K562 (cell line): ENCODE measurements at regions not wholly inside any gene's neighbourhood (a gene's known extent, or its start where the extent isn't known, plus 50 kb on each side); places are given as distances from the start of the nearest gene placed in this dataset.

ENCODE experiments used
- TF ChIP-seq, protein P1 (sequence below): fragments of 200-600 bp; sonication (generic); IDR thresholded peaks from one replicate; pipeline ENCODE4 v1.6.1; 2012; ENCODE audit warnings: mild to moderate bottlenecking, low read depth, low read length, inconsistent platforms

DNA sequence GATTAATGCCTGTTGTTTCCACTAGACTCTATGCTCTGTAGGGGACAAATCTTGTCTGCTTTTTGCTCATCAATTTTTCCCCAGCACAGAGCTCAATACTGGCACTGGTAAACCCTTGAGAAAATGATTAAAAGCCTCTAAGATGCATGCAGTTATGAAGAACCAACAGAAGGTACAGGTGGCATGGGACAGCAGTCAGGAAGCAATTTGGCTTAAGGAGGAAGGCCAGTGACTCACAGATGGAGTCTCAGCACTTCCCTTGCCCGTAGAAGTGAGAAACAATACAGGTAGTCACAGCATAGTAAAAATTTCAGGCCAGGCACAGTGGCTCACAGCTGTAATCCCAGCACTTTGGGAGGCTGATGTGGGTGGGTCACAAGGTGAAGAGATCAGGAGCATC lies 504.7 kb upstream of the RBFOX1 start (continued):
- TF ChIP-seq, protein P1, sequence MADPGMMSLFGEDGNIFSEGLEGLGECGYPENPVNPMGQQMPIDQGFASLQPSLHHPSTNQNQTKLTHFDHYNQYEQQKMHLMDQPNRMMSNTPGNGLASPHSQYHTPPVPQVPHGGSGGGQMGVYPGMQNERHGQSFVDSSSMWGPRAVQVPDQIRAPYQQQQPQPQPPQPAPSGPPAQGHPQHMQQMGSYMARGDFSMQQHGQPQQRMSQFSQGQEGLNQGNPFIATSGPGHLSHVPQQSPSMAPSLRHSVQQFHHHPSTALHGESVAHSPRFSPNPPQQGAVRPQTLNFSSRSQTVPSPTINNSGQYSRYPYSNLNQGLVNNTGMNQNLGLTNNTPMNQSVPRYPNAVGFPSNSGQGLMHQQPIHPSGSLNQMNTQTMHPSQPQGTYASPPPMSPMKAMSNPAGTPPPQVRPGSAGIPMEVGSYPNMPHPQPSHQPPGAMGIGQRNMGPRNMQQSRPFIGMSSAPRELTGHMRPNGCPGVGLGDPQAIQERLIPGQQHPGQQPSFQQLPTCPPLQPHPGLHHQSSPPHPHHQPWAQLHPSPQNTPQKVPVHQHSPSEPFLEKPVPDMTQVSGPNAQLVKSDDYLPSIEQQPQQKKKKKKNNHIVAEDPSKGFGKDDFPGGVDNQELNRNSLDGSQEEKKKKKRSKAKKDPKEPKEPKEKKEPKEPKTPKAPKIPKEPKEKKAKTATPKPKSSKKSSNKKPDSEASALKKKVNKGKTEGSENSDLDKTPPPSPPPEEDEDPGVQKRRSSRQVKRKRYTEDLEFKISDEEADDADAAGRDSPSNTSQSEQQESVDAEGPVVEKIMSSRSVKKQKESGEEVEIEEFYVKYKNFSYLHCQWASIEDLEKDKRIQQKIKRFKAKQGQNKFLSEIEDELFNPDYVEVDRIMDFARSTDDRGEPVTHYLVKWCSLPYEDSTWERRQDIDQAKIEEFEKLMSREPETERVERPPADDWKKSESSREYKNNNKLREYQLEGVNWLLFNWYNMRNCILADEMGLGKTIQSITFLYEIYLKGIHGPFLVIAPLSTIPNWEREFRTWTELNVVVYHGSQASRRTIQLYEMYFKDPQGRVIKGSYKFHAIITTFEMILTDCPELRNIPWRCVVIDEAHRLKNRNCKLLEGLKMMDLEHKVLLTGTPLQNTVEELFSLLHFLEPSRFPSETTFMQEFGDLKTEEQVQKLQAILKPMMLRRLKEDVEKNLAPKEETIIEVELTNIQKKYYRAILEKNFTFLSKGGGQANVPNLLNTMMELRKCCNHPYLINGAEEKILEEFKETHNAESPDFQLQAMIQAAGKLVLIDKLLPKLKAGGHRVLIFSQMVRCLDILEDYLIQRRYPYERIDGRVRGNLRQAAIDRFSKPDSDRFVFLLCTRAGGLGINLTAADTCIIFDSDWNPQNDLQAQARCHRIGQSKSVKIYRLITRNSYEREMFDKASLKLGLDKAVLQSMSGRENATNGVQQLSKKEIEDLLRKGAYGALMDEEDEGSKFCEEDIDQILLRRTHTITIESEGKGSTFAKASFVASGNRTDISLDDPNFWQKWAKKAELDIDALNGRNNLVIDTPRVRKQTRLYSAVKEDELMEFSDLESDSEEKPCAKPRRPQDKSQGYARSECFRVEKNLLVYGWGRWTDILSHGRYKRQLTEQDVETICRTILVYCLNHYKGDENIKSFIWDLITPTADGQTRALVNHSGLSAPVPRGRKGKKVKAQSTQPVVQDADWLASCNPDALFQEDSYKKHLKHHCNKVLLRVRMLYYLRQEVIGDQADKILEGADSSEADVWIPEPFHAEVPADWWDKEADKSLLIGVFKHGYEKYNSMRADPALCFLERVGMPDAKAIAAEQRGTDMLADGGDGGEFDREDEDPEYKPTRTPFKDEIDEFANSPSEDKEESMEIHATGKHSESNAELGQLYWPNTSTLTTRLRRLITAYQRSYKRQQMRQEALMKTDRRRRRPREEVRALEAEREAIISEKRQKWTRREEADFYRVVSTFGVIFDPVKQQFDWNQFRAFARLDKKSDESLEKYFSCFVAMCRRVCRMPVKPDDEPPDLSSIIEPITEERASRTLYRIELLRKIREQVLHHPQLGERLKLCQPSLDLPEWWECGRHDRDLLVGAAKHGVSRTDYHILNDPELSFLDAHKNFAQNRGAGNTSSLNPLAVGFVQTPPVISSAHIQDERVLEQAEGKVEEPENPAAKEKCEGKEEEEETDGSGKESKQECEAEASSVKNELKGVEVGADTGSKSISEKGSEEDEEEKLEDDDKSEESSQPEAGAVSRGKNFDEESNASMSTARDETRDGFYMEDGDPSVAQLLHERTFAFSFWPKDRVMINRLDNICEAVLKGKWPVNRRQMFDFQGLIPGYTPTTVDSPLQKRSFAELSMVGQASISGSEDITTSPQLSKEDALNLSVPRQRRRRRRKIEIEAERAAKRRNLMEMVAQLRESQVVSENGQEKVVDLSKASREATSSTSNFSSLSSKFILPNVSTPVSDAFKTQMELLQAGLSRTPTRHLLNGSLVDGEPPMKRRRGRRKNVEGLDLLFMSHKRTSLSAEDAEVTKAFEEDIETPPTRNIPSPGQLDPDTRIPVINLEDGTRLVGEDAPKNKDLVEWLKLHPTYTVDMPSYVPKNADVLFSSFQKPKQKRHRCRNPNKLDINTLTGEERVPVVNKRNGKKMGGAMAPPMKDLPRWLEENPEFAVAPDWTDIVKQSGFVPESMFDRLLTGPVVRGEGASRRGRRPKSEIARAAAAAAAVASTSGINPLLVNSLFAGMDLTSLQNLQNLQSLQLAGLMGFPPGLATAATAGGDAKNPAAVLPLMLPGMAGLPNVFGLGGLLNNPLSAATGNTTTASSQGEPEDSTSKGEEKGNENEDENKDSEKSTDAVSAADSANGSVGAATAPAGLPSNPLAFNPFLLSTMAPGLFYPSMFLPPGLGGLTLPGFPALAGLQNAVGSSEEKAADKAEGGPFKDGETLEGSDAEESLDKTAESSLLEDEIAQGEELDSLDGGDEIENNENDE, result no peak
